MM.1S (cell line): ENCODE measurements at regions not wholly inside any gene's neighbourhood (a gene's known extent, or its start where the extent isn't known, plus 50 kb on each side); places are given as distances from the start of the nearest gene placed in this dataset.

Experiments used
- DNase-seq: peaks from one replicate; pipeline ENCODE4 v3.0.0-alpha.2; 2015
- H2AFZ ChIP-seq: fragments of 300-600 bp; sonication (generic); 2 replicates; pipeline ENCODE4 v1.6.0; 2016; ENCODE audit warnings: antibody characterized with exemption, low read length
- H3F3A ChIP-seq: fragments of 300-600 bp; sonication (generic); 2 replicates; pipeline ENCODE4 v1.6.1; 2016; ENCODE audit warnings: mild to moderate bottlenecking, antibody characterized with exemption, low read length, moderate library complexity, mixed read lengths; ENCODE audit not compliant: insufficient read depth
- H3K27ac ChIP-seq: fragments of 300-600 bp; sonication (generic); 2 replicates; pipeline ENCODE4 v1.5.1; 2016; ENCODE audit warnings: mild to moderate bottlenecking, low read length
- H3K27me3 ChIP-seq: fragments of 300-600 bp; sonication (generic); replicated peaks from 2 replicates; pipeline ENCODE4 v1.6.0; 2016; ENCODE audit warnings: low read length; ENCODE audit not compliant: insufficient read depth
- H3K36me3 ChIP-seq: fragments of 300-600 bp; sonication (generic); replicated peaks from 2 replicates; pipeline ENCODE4 v1.6.1; 2016; ENCODE audit warnings: mild to moderate bottlenecking, low read length, mixed read lengths; ENCODE audit not compliant: insufficient read depth
- H3K4me1 ChIP-seq: fragments of 300-600 bp; sonication (generic); 2 replicates; pipeline ENCODE4 v1.6.1; 2016; ENCODE audit warnings: low read length, mixed read lengths
- H3K4me2 ChIP-seq: fragments of 300-600 bp; sonication (generic); 2 replicates; pipeline ENCODE4 v1.6.0; 2016; ENCODE audit warnings: low read depth, low read length
- H3K4me3 ChIP-seq: fragments of 300-600 bp; sonication (generic); 2 replicates; pipeline ENCODE4 v1.5.1; 2016; ENCODE audit warnings: low read length, mixed read lengths
- H3K79me2 ChIP-seq: fragments of 300-600 bp; sonication (generic); 2 replicates; pipeline ENCODE4 v1.6.1; 2016; ENCODE audit warnings: mixed run types, low read length, mixed read lengths
- H3K9ac ChIP-seq: fragments of 300-600 bp; sonication (generic); 2 replicates; pipeline ENCODE4 v1.6.1; 2016; ENCODE audit warnings: low read length, mixed read lengths
- H3K9me2 ChIP-seq: fragments of 300-600 bp; sonication (generic); replicated peaks from 2 replicates; pipeline ENCODE4 v1.6.1; 2016; ENCODE audit warnings: mild to moderate bottlenecking, low read length, mixed read lengths; ENCODE audit not compliant: insufficient read depth
- H3K9me3 ChIP-seq: fragments of 300-600 bp; sonication (generic); replicated peaks from 2 replicates; pipeline ENCODE4 v1.6.1; 2016; ENCODE audit warnings: mild to moderate bottlenecking, low read length, mixed read lengths; ENCODE audit not compliant: insufficient read depth
- H4K20me1 ChIP-seq: fragments of 300-600 bp; sonication (generic); 2 replicates; pipeline ENCODE4 v1.6.1; 2016; ENCODE audit warnings: mild to moderate bottlenecking, low read length, moderate library complexity, mixed read lengths; ENCODE audit not compliant: insufficient read depth
- CTCF ChIP-seq: fragments of 300-600 bp; sonication (generic); IDR thresholded peaks from 2 replicates; pipeline ENCODE4 v1.5.1; 2016; ENCODE audit warnings: antibody characterized with exemption, low read length, mixed read lengths
- EZH2 ChIP-seq: fragments of 300-600 bp; sonication (generic); optimal IDR thresholded peaks from 2 replicates; pipeline ENCODE3; 2017; ENCODE audit warnings: low read depth, mild to moderate bottlenecking, antibody characterized with exemption, low read length, mixed read lengths
- EZH2phosphoT487 ChIP-seq: fragments of 300-600 bp; sonication (generic); IDR thresholded peaks from 2 replicates; pipeline ENCODE4 v1.6.1; 2018; ENCODE audit warnings: antibody characterized with exemption, low read length

- no peak for DNase-seq
- Histone ChIP-seq H3K36me3 (no peaks in the 10 kb centered on the region), H3K4me2 (no peak overlapping the region), H3K4me3 (no peak overlapping the region), H3K9ac (no peak overlapping the region), H4K20me1 (no peaks in the 10 kb centered on the region), H3K4me1 (no peaks in the 10 kb centered on the region), H3K27ac (no peak overlapping the region), H3K79me2 (no peaks in the 10 kb centered on the region), H3K9me3 (no peaks in the 10 kb centered on the region), H3K27me3 (no peaks in the 10 kb centered on the region), H2AFZ (no peak overlapping the region), H3F3A (no peaks in the 10 kb centered on the region), H3K9me2 (no peaks in the 10 kb centered on the region)
- TF ChIP-seq CTCF (no peak), EZH2 (no peak), EZH2phosphoT487 (no peak)
Measured at GRCh38 chr9:108544866-108545265, 310.9 kb downstream of the ACTL7B start.

GRCh38 chr9:108543251-108543778, 312.5 kb downstream of the ACTL7B start:
- no peaks in the 10 kb centered on the region for H3K27me3 ChIP-seq
- H2AFZ ChIP-seq: no peak overlapping the region
- no peak for TF ChIP-seq CTCF
- TF ChIP-seq EZH2: no peak
- TF ChIP-seq EZH2phosphoT487: no peak
- no peak overlapping the region for H3K9ac ChIP-seq
- no peaks in the 10 kb centered on the region for H3K36me3 ChIP-seq
- no peaks in the 10 kb centered on the region for H3K79me2 ChIP-seq
- no peaks in the 10 kb centered on the region for H3K9me3 ChIP-seq
- no peak overlapping the region for H3K27ac ChIP-seq
- DNase-seq: no peak
- H3K9me2 ChIP-seq: no peaks in the 10 kb centered on the region
- H3K4me2 ChIP-seq: no peak overlapping the region
- no peaks in the 10 kb centered on the region for H3F3A ChIP-seq
- no peaks in the 10 kb centered on the region for H3K4me1 ChIP-seq
- no peaks in the 10 kb centered on the region for H4K20me1 ChIP-seq
- no peak overlapping the region for H3K4me3 ChIP-seq

GRCh38 chr9:108537756-108538155, 318.0 kb downstream of the ACTL7B start:
- no peaks in the 10 kb centered on the region for H3F3A ChIP-seq
- H3K79me2 ChIP-seq: no peaks in the 10 kb centered on the region
- no peak overlapping the region for H3K9ac ChIP-seq
- H3K36me3 ChIP-seq: no peaks in the 10 kb centered on the region
- H3K4me1 ChIP-seq: no peaks in the 10 kb centered on the region
- DNase-seq: no peak
- H3K27ac ChIP-seq: no peak overlapping the region
- no peaks in the 10 kb centered on the region for H3K27me3 ChIP-seq
- no peaks in the 10 kb centered on the region for H3K9me2 ChIP-seq
- H3K4me2 ChIP-seq: no peak overlapping the region
- H3K9me3 ChIP-seq: no peaks in the 10 kb centered on the region
- TF ChIP-seq CTCF (no peak), EZH2 (no peak), EZH2phosphoT487 (no peak)
- no peaks in the 10 kb centered on the region for H4K20me1 ChIP-seq
- H2AFZ ChIP-seq: no peak overlapping the region
- no peak overlapping the region for H3K4me3 ChIP-seq
